Mucosa of descending colon (tissue), 3 donors: ENCODE measurements at regions not wholly inside any gene's neighbourhood (a gene's known extent, or its start where the extent isn't known, plus 50 kb on each side); places are given as distances from the start of the nearest gene placed in this dataset.

Experiments
- ATAC-seq: fragments of 200-7000 bp; cut with Tn5 transposase; one replicate; pipeline ENCODE4 v1.9.1; 2020; ENCODE audit warnings: mild to moderate bottlenecking, moderate library complexity
- DNase-seq, 3 donors: peaks; one replicate each; pipeline ENCODE4 v3.0.0-alpha.2; 2020
- H3K36me3 ChIP-seq: fragments of 200-600 bp; one replicate; pipeline ENCODE4 v1.8.0; 2021; ENCODE audit warnings: low read depth, mild to moderate bottlenecking
- H3K4me1 ChIP-seq: fragments of 200-600 bp; one replicate; pipeline ENCODE4 v1.8.0; 2021; ENCODE audit warnings: low read depth, mild to moderate bottlenecking
- H3K4me3 ChIP-seq: fragments of 200-600 bp; one replicate; pipeline ENCODE4 v1.8.0; 2021; ENCODE audit warnings: mild to moderate bottlenecking
- H3K9me3 ChIP-seq: fragments of 200-600 bp; one replicate; pipeline ENCODE4 v1.8.0; 2021; ENCODE audit warnings: mild to moderate bottlenecking
- CTCF ChIP-seq: fragments of 200-600 bp; IDR thresholded peaks from one replicate; pipeline ENCODE4 v1.8.0; 2022; ENCODE audit warnings: antibody characterized with exemption, mild to moderate bottlenecking
- intact Hi-C, 2 donors: fragments of 100-400 bp; cut with DNase I in 1 of 2; cut with micrococcal nuclease in 1 of 2; formaldehyde crosslinking; loops; one replicate each; pipeline versions ENCODE4 v1.11.0 to v1.11.1; 2022; cut with DNase I, micrococcal nuclease
- donor health status: DM: no; HTN: no; CAD: no; lungs with moderate emphysema.
- donor health status: DM: no; HTN: no; CAD: no.
- donor health status: DM: no; HTN: yes; CAD: no.

GRCh38 chr14:22305607-22306006 lies 283.4 kb downstream of the DAD1 start:
- Histone ChIP-seq H3K9me3 (no peaks in the 10 kb centered on the region), H3K4me1 (no peaks in the 10 kb centered on the region), H3K36me3 (no peaks in the 10 kb centered on the region), H3K4me3 (no peak overlapping the region)
- no peak for TF ChIP-seq CTCF
- intact Hi-C loops: no loop called here
- no peak for DNase-seq
- ATAC-seq: no peak

- ATAC-seq (no peak), DNase-seq (no peak)
- TF ChIP-seq CTCF: no peak
- no peak overlapping the region for H3K4me3 ChIP-seq
- intact Hi-C loops: no loop called here
- H3K4me1 ChIP-seq: no peaks in the 10 kb centered on the region
- no peaks in the 10 kb centered on the region for H3K9me3 ChIP-seq
- H3K36me3 ChIP-seq: no peaks in the 10 kb centered on the region
Measured at GRCh38 chr14:22304326-22304725, 284.7 kb downstream of the DAD1 start.

- DNase-seq (no peak), ATAC-seq (no peak)
- H3K36me3 ChIP-seq: no peaks in the 10 kb centered on the region
- intact Hi-C loops: no loop called here
- H3K9me3 ChIP-seq: no peaks in the 10 kb centered on the region
- no peak overlapping the region for H3K4me3 ChIP-seq
- peak; percentile 12 for TF ChIP-seq CTCF
- no peaks in the 10 kb centered on the region for H3K4me1 ChIP-seq
Measured at GRCh38 chr14:22303589-22304195, 285.3 kb downstream of the DAD1 start.

- Histone ChIP-seq H3K9me3 (no peaks in the 10 kb centered on the region), H3K36me3 (no peaks in the 10 kb centered on the region), H3K4me3 (no peak overlapping the region), H3K4me1 (no peaks in the 10 kb centered on the region)
- ATAC-seq (no peak), DNase-seq (no peak)
- TF ChIP-seq CTCF: no peak
- intact Hi-C loops: no loop called here
Measured at GRCh38 chr14:22300646-22301045, 288.4 kb downstream of the DAD1 start.

GRCh38 chr14:22297376-22297775 lies 291.6 kb downstream of the DAD1 start:
- no peak for TF ChIP-seq CTCF
- ATAC-seq: no peak
- no peak for DNase-seq
- intact Hi-C loops: no loop called here
- no peak overlapping the region for H3K4me3 ChIP-seq
- no peaks in the 10 kb centered on the region for H3K9me3 ChIP-seq
- no peaks in the 10 kb centered on the region for H3K4me1 ChIP-seq
- no peaks in the 10 kb centered on the region for H3K36me3 ChIP-seq

- TF ChIP-seq CTCF: no peak
- ATAC-seq: no peak
- H3K4me3 ChIP-seq: no peak overlapping the region
- H3K4me1 ChIP-seq: no peaks in the 10 kb centered on the region
- intact Hi-C loops: no loop called here
- DNase-seq: no peak
- no peaks in the 10 kb centered on the region for H3K9me3 ChIP-seq
- H3K36me3 ChIP-seq: no peaks in the 10 kb centered on the region
Measured at GRCh38 chr14:22296722-22297121, 292.3 kb downstream of the DAD1 start.
